HL-60/S4 treated with phorbol 12-myristate 13-acetate at 8.2 ng/mL for 4 days and 3 days (cell line): ENCODE measurements at regions not wholly inside any gene's neighbourhood (a gene's known extent, or its start where the extent isn't known, plus 50 kb on each side); places are given as distances from the start of the nearest gene placed in this dataset.

Experiments used
- in situ Hi-C: fragments of 300-500 bp; cut with MboI; formaldehyde crosslinking; loops from 2 replicates; pipeline ENCODE4 v1.15.0; 2022; ENCODE audit warnings: low sequenced_read_pairs

GRCh38 chr2:59561281-59561680, 992.2 kb downstream of the BCL11A start:
- in situ Hi-C loops = no loop called here

- in situ Hi-C loops = no loop called here
Measured at GRCh38 chr2:59560769-59561168, 992.7 kb downstream of the BCL11A start.

- in situ Hi-C loops = no loop called here
Measured at GRCh38 chr2:59540864-59541263, 1012.6 kb downstream of the BCL11A start.

- in situ Hi-C loops = no loop called here
Measured at GRCh38 chr2:59538398-59538911, 1015.0 kb downstream of the BCL11A start.

- in situ Hi-C loops = no loop called here
Measured at GRCh38 chr2:59532808-59533207, 1020.6 kb downstream of the BCL11A start.

- in situ Hi-C loops = no loop called here
Measured at GRCh38 chr2:59530258-59530657, 1023.2 kb downstream of the BCL11A start.

- in situ Hi-C loops = no loop called here
Measured at GRCh38 chr2:59529726-59530125, 1023.7 kb downstream of the BCL11A start.

GRCh38 chr2:59528525-59528924, 1024.9 kb downstream of the BCL11A start:
- in situ Hi-C loops = no loop called here

- in situ Hi-C loops = no loop called here
Measured at GRCh38 chr2:59502981-59503380, 1050.5 kb downstream of the BCL11A start.

- in situ Hi-C loops = no loop called here
Measured at GRCh38 chr2:59490994-59491393, 1062.5 kb downstream of the BCL11A start.

GRCh38 chr2:59490192-59490591, 1063.3 kb downstream of the BCL11A start:
- in situ Hi-C loops = no loop called here

- in situ Hi-C loops = no loop called here
Measured at GRCh38 chr2:59484673-59485072, 1068.8 kb downstream of the BCL11A start.

GRCh38 chr2:59463426-59463825, 1090.0 kb downstream of the BCL11A start:
- in situ Hi-C loops = no loop called here

GRCh38 chr2:59462422-59463197, 1090.8 kb downstream of the BCL11A start:
- in situ Hi-C loops = no loop called here

- in situ Hi-C loops = no loop called here
Measured at GRCh38 chr2:59461127-59461526, 1092.3 kb downstream of the BCL11A start.

GRCh38 chr2:59458800-59459199, 1094.7 kb downstream of the BCL11A start:
- in situ Hi-C loops = no loop called here

- in situ Hi-C loops = no loop called here
Measured at GRCh38 chr2:59456285-59456684, 1097.2 kb downstream of the BCL11A start.

GRCh38 chr2:59449274-59449673, 1104.2 kb downstream of the BCL11A start:
- in situ Hi-C loops = no loop called here

- in situ Hi-C loops = no loop called here
Measured at GRCh38 chr2:59440491-59440890, 1113.0 kb downstream of the BCL11A start.

- in situ Hi-C loops = no loop called here
Measured at GRCh38 chr2:59435635-59436034, 1117.8 kb downstream of the BCL11A start.

- in situ Hi-C loops = no loop called here
Measured at GRCh38 chr2:59428940-59429339, 1124.5 kb downstream of the BCL11A start.

GRCh38 chr2:59427980-59428379, 1125.5 kb downstream of the BCL11A start:
- in situ Hi-C loops = no loop called here

- in situ Hi-C loops = no loop called here
Measured at GRCh38 chr2:59425247-59425646, 1128.2 kb downstream of the BCL11A start.
